H1 (cell line): ENCODE measurements at regions not wholly inside any gene's neighbourhood (a gene's known extent, or its start where the extent isn't known, plus 50 kb on each side); places are given as distances from the start of the nearest gene placed in this dataset.

ENCODE experiments used
- CTCF ChIA-PET: fragments of 300-600 bp; sonication (Branson Sonifier 250); formaldehyde crosslinking; loops from one replicate; lab custom pipeline; 2021; ENCODE audit not compliant: partially characterized antibody; lab: Charles Lee
- POLR2A ChIA-PET: fragments of 300-600 bp; sonication (Branson Sonifier 250); formaldehyde crosslinking; loops from one replicate; lab custom pipeline; 2021; ENCODE audit warnings: inconsistent platforms; ENCODE audit not compliant: partially characterized antibody; lab: Charles Lee
- DNase-seq, 2 experiments: peaks; one replicate each; pipeline versions ENCODE4 v3.0.0 to v3.0.0-alpha.2; 2010 to 2022; ENCODE audit warnings: low spot score in 2 of 2, low read depth in 1 of 2, mixed read lengths in 1 of 2
- FAIRE-seq: peaks from 2 replicates; lab custom pipeline; 2011; peaks lifted over from hg19 to GRCh38; lab: Jason Lieb, UNC
- H2AFZ ChIP-seq: 2 replicates; pipeline ENCODE4 v1.8.1; 2012; ENCODE audit warnings: low read length, inconsistent platforms
- H2AK5ac ChIP-seq: 2 replicates; pipeline ENCODE4 v1.6.1; 2013; ENCODE audit warnings: low read depth, low read length
- H2BK120ac ChIP-seq: replicated peaks from 2 replicates; pipeline ENCODE3; 2013; ENCODE audit warnings: low read depth, low read length, inconsistent platforms
- H2BK12ac ChIP-seq: 2 replicates; pipeline ENCODE4 v1.6.1; 2013; ENCODE audit warnings: low read depth, low read length
- H2BK15ac ChIP-seq: 2 replicates; pipeline ENCODE4 v1.6.1; 2013; ENCODE audit warnings: low read length
- H2BK20ac ChIP-seq: 2 replicates; pipeline ENCODE4 v1.6.1; 2013; ENCODE audit warnings: low read length
- H2BK5ac ChIP-seq: 2 replicates; pipeline ENCODE4 v1.6.1; 2013; ENCODE audit warnings: low read depth, low read length
- H3K14ac ChIP-seq: 2 replicates; pipeline ENCODE4 v1.6.1; 2013; ENCODE audit warnings: inconsistent platforms; ENCODE audit not compliant: insufficient read length
- H3K18ac ChIP-seq: 2 replicates; pipeline ENCODE4 v1.6.1; 2013; ENCODE audit warnings: low read length; ENCODE audit errors: extremely low read depth
- H3K23ac ChIP-seq: 2 replicates; pipeline ENCODE4 v1.6.1; 2013; ENCODE audit warnings: inconsistent platforms; ENCODE audit not compliant: insufficient read length
- H3K23me2 ChIP-seq: 2 replicates; pipeline ENCODE4 v1.6.1; 2013; ENCODE audit warnings: low read depth, low read length
- H3K27ac ChIP-seq: 2 replicates; pipeline ENCODE4 v1.6.1; 2011; ENCODE audit warnings: low read depth, low read length, inconsistent platforms
- H3K27me3 ChIP-seq, 4 experiments: replicated peaks in 1 of 4; 1 replicate in 1 of 4; 2 replicates in 3 of 4; pipeline versions ENCODE4 v1.6.1 to v1.8.1; 2011 to 2013; ENCODE audit warnings: low read length in 3 of 4, mild to moderate bottlenecking in 3 of 4, inconsistent platforms in 2 of 4, mixed read lengths in 2 of 4, moderate library complexity in 1 of 4; ENCODE audit not compliant: control insufficient read depth in 3 of 4, insufficient read depth in 3 of 4; ENCODE audit errors: extremely low read depth in 1 of 4
- H3K36me3 ChIP-seq, 4 experiments: 2 replicates each; pipeline versions ENCODE4 v1.6.1 to v1.8.1; 2011 to 2013; ENCODE audit warnings: mild to moderate bottlenecking in 4 of 4, low read length in 3 of 4, moderate library complexity in 2 of 4, control low read depth in 1 of 4, inconsistent platforms in 1 of 4; ENCODE audit not compliant: insufficient read depth in 4 of 4, control insufficient read depth in 2 of 4
- H3K4ac ChIP-seq: replicated peaks from 2 replicates; pipeline ENCODE3; 2013; ENCODE audit warnings: low read length, low read depth, mixed read lengths, inconsistent platforms; ENCODE audit not compliant: insufficient read length
- H3K4me1 ChIP-seq, 4 experiments: replicated peaks in 1 of 4; 1 replicate in 1 of 4; 2 replicates in 3 of 4; pipeline versions ENCODE4 v1.6.1 to v1.8.1; 2011 to 2013; ENCODE audit warnings: low read length in 3 of 4, inconsistent platforms in 2 of 4, mixed read lengths in 1 of 4; ENCODE audit not compliant: insufficient read depth in 4 of 4, control insufficient read depth in 3 of 4
- H3K4me2 ChIP-seq, 2 experiments: 2 replicates each; pipeline versions ENCODE4 v1.6.1 to v1.8.1; 2011 to 2013; ENCODE audit warnings: low read depth in 2 of 2, low read length in 2 of 2, control low read depth in 1 of 2, inconsistent platforms in 1 of 2, mild to moderate bottlenecking in 1 of 2; ENCODE audit not compliant: insufficient read depth in 1 of 2
- H3K4me3 ChIP-seq, 4 experiments: fragments of 200-600, 300-600 bp in 1 of 4; sonication (generic), shearing (Covaris generic), sonication (Bioruptor Twin) in 1 of 4; 2 replicates each; pipeline versions ENCODE4 v1.5.1 to v1.8.1; 2011 to 2016; ENCODE audit warnings: low read length in 4 of 4, low read depth in 3 of 4, control low read depth in 2 of 4, inconsistent platforms in 2 of 4, mild to moderate bottlenecking in 2 of 4, mixed read lengths in 1 of 4, moderate library complexity in 1 of 4; ENCODE audit not compliant: insufficient read depth in 2 of 4; ENCODE audit errors: extremely low read depth in 1 of 4
- H3K56ac ChIP-seq: replicated peaks from 2 replicates; pipeline ENCODE3; 2013; ENCODE audit warnings: low read depth, mild to moderate bottlenecking, mixed read lengths, low read length, inconsistent platforms; ENCODE audit not compliant: insufficient read length
- H3K79me1 ChIP-seq: 2 replicates; pipeline ENCODE4 v1.6.1; 2013; ENCODE audit warnings: low read depth, low read length, control low read depth
- H3K79me2 ChIP-seq, 2 experiments: 2 replicates each; pipeline versions ENCODE4 v1.6.1 to v1.8.1; 2012 to 2013; ENCODE audit warnings: low read length in 2 of 2, mild to moderate bottlenecking in 2 of 2, inconsistent platforms in 1 of 2; ENCODE audit not compliant: insufficient read depth in 2 of 2, control insufficient read depth in 1 of 2
- H3K9ac ChIP-seq, 4 experiments: replicated peaks in 1 of 4; 1 replicate in 1 of 4; 2 replicates in 3 of 4; pipeline versions ENCODE4 v1.6.1 to v1.8.1; 2011 to 2013; ENCODE audit warnings: low read depth in 3 of 4, low read length in 3 of 4, control low read depth in 2 of 4, mild to moderate bottlenecking in 2 of 4, moderate library complexity in 2 of 4, inconsistent platforms in 1 of 4; ENCODE audit errors: extremely low read depth in 1 of 4
- H3K9me3 ChIP-seq, 2 experiments: 2 replicates each; pipeline versions ENCODE4 v1.6.1 to v1.8.1; 2012 to 2013; ENCODE audit warnings: mild to moderate bottlenecking in 2 of 2, moderate library complexity in 2 of 2, control low read depth in 1 of 2, inconsistent platforms in 1 of 2, low read depth in 1 of 2, low read length in 1 of 2, mixed read lengths in 1 of 2; ENCODE audit not compliant: insufficient read depth in 2 of 2
- H4K20me1 ChIP-seq, 2 experiments: replicated peaks in 1 of 2; 2 replicates each; pipeline versions ENCODE3 to v1.8.1; 2011 to 2013; ENCODE audit warnings: inconsistent platforms in 2 of 2, low read length in 2 of 2, mild to moderate bottlenecking in 1 of 2; ENCODE audit not compliant: insufficient read depth in 2 of 2, control insufficient read depth in 1 of 2
- H4K5ac ChIP-seq: 2 replicates; pipeline ENCODE4 v1.6.1; 2013; ENCODE audit warnings: low read length, low read depth, mixed read lengths, inconsistent platforms; ENCODE audit not compliant: insufficient read length
- H4K8ac ChIP-seq: 2 replicates; pipeline ENCODE4 v1.8.0; 2013; ENCODE audit warnings: mild to moderate bottlenecking, moderate library complexity, low read length, inconsistent platforms; ENCODE audit not compliant: insufficient read depth; ENCODE audit errors: extremely low read depth
- H4K91ac ChIP-seq: replicated peaks from 2 replicates; pipeline ENCODE3; 2013; ENCODE audit warnings: low read length, mixed read lengths, inconsistent platforms; ENCODE audit not compliant: insufficient read length
- CTBP2 ChIP-seq: IDR thresholded peaks from 2 replicates; pipeline ENCODE4 v1.7.0; 2011; ENCODE audit warnings: borderline replicate concordance, mild to moderate bottlenecking, moderate library complexity, mixed read lengths, low read length; ENCODE audit not compliant: insufficient read depth, insufficient read length
- EZH2 ChIP-seq: fragments of 200-600 bp; sonication (generic); IDR thresholded peaks from 2 replicates; pipeline ENCODE4 v1.7.1; 2012; ENCODE audit warnings: low read depth, mild to moderate bottlenecking, moderate library complexity, low read length, inconsistent platforms; ENCODE audit not compliant: severe bottlenecking
- NANOG ChIP-seq: IDR thresholded peaks from 2 replicates; pipeline ENCODE4 v1.6.1; 2011; ENCODE audit warnings: low read length, low read depth, mild to moderate bottlenecking, inconsistent platforms; ENCODE audit not compliant: insufficient read depth, poor library complexity, severe bottlenecking
- TAF7 ChIP-seq: optimal IDR thresholded peaks from 2 replicates; pipeline ENCODE3; 2011; ENCODE audit warnings: low read depth, mild to moderate bottlenecking, inconsistent platforms, low read length, moderate library complexity, borderline replicate concordance
- YY1 ChIP-seq: IDR thresholded peaks from 2 replicates; pipeline ENCODE4 v1.6.1; 2011; ENCODE audit warnings: low read depth, mild to moderate bottlenecking, low read length
- WGBS, 2 experiments: shearing (Covaris generic) in 1 of 2; methylation state at CpG; one replicate each; pipeline versions ENCODE4 v1.1.6 to v1.1.7; 2013 to 2015; ENCODE audit warnings: low lambda C conversion rate in 2 of 2, mixed read lengths in 2 of 2, inconsistent platforms in 1 of 2, low coverage in 1 of 2, missing lambda C conversion rate in 1 of 2; ENCODE audit not compliant: insufficient replicate concordance in 2 of 2, insufficient coverage in 1 of 2, insufficient read length in 1 of 2; ENCODE audit errors: extremely low coverage in 1 of 2, missing lambda C conversion rate in 1 of 2; 5-methylcytosine and 5-hydroxymethylcytosine counted together

- H3K36me3 ChIP-seq: no peaks in the 10 kb centered on the region
- H2BK15ac ChIP-seq: no peak overlapping the region
- H4K20me1 ChIP-seq: no peaks in the 10 kb centered on the region
- H4K5ac ChIP-seq: no peak overlapping the region
- no peak for DNase-seq
- H2AFZ ChIP-seq: no peak overlapping the region
- H3K27me3 ChIP-seq: no peaks in the 10 kb centered on the region
- TF ChIP-seq TAF7 (no peak), YY1 (no peak), EZH2 (no peak), NANOG (no peak), CTBP2 (no peak)
- no peak overlapping the region for H3K56ac ChIP-seq
- H3K23ac ChIP-seq: no peak overlapping the region
- no peaks in the 10 kb centered on the region for H3K9me3 ChIP-seq
- H2BK12ac ChIP-seq: no peak overlapping the region
- H3K4ac ChIP-seq: no peak overlapping the region
- H3K18ac ChIP-seq: no peak overlapping the region
- no peak overlapping the region for H3K9ac ChIP-seq
- H3K4me2 ChIP-seq: no peak overlapping the region
- H3K79me1 ChIP-seq: peaks cover 3% of the 10 kb centered on the region; the same call in 1 of the 2 replicates
- H3K27ac ChIP-seq: no peak overlapping the region
- WGBS, 2 experiments: 91% methylated on average over 4 of the region's 4 CpGs; no CpG with 5 or more reads in 1 of the 2 experiments
- no peak overlapping the region for H4K8ac ChIP-seq
- ChIA-PET CTCF (interaction anchor here (1.0 to 1.6 kb wide), 3 partner anchors 11 to 217 kb away, joined by 4 to 6 read pairs (median 5); no protein-coding TSS in a partner anchor), POLR2A (no interaction called here)
- peaks cover 0 to 3% (median 0%) of the 10 kb centered on the region in 4 experiments; a peak in 2 of 7 replicates for H3K4me1 ChIP-seq
- no peak overlapping the region for H3K4me3 ChIP-seq
- no peak overlapping the region for H2BK20ac ChIP-seq
- no peaks in the 10 kb centered on the region for H3K79me2 ChIP-seq
- no peak overlapping the region for H2AK5ac ChIP-seq
- no peak overlapping the region for H2BK5ac ChIP-seq
- H3K14ac ChIP-seq: no peak overlapping the region
- H4K91ac ChIP-seq: no peak overlapping the region
- no peaks in the 10 kb centered on the region for H3K23me2 ChIP-seq
- FAIRE-seq: no peak
- H2BK120ac ChIP-seq: no peak overlapping the region
These were observed 79.6 kb upstream of the DOCK9 start for GRCh38 chr13:99057310-99057975.
